Skeletal muscle satellite cell (primary cell): ENCODE measurements at regions not wholly inside any gene's neighbourhood (a gene's known extent, or its start where the extent isn't known, plus 50 kb on each side); places are given as distances from the start of the nearest gene placed in this dataset.

ENCODE experiments used
- H3K27me3 ChIP-seq: 2 replicates; pipeline ENCODE4 v1.7.0; 2013; ENCODE audit warnings: low read length; ENCODE audit not compliant: control insufficient read depth, insufficient read depth
- H3K36me3 ChIP-seq: 2 replicates; pipeline ENCODE4 v1.7.0; 2013; ENCODE audit warnings: mild to moderate bottlenecking, control low read depth, low read length; ENCODE audit not compliant: insufficient read depth
- H3K4me1 ChIP-seq: 2 replicates; pipeline ENCODE4 v1.7.0; 2013; ENCODE audit warnings: low read length; ENCODE audit not compliant: control insufficient read depth, insufficient read depth
- H3K4me2 ChIP-seq: 2 replicates; pipeline ENCODE4 v1.7.0; 2013; ENCODE audit warnings: mild to moderate bottlenecking, low read length
- H3K4me3 ChIP-seq: 2 replicates; pipeline ENCODE4 v1.7.0; 2013; ENCODE audit warnings: low read length
- H3K9ac ChIP-seq: 2 replicates; pipeline ENCODE4 v1.7.0; 2013; ENCODE audit warnings: mild to moderate bottlenecking, low read depth, low read length, moderate library complexity
- H3K9me3 ChIP-seq: replicated peaks from 2 replicates; pipeline ENCODE4 v1.7.0; 2013; ENCODE audit warnings: mild to moderate bottlenecking, control low read depth, low read length

GRCh38 chr12:91533366-91533765, 350.7 kb upstream of the DCN start:
- Histone ChIP-seq H3K9ac (no peak overlapping the region), H3K4me1 (peaks cover 12% of the 10 kb centered on the region), H3K4me3 (no peak overlapping the region), H3K4me2 (no peak overlapping the region), H3K36me3 (no peaks in the 10 kb centered on the region), H3K9me3 (no peaks in the 10 kb centered on the region), H3K27me3 (no peaks in the 10 kb centered on the region)

- Histone ChIP-seq H3K4me2 (no peak overlapping the region), H3K4me1 (peaks cover 12% of the 10 kb centered on the region), H3K9me3 (no peaks in the 10 kb centered on the region), H3K36me3 (no peaks in the 10 kb centered on the region), H3K9ac (no peak overlapping the region), H3K4me3 (no peak overlapping the region), H3K27me3 (no peaks in the 10 kb centered on the region)
Observed at GRCh38 chr12:91529829-91530228, 347.2 kb upstream of the DCN start.

GRCh38 chr12:91523831-91524230, 341.2 kb upstream of the DCN start:
- Histone ChIP-seq H3K27me3 (no peaks in the 10 kb centered on the region), H3K4me1 (no peaks in the 10 kb centered on the region), H3K36me3 (no peaks in the 10 kb centered on the region), H3K4me2 (no peak overlapping the region), H3K9me3 (no peaks in the 10 kb centered on the region), H3K4me3 (no peak overlapping the region), H3K9ac (no peak overlapping the region)

GRCh38 chr12:91516695-91517047, 334.1 kb upstream of the DCN start:
- H3K4me2 ChIP-seq = no peak overlapping the region
- peaks cover 3% of the 10 kb centered on the region for H3K27me3 ChIP-seq
- no peak overlapping the region for H3K9ac ChIP-seq
- no peak overlapping the region for H3K4me3 ChIP-seq
- H3K9me3 ChIP-seq = no peaks in the 10 kb centered on the region
- H3K4me1 ChIP-seq = no peaks in the 10 kb centered on the region
- no peaks in the 10 kb centered on the region for H3K36me3 ChIP-seq

DNA sequence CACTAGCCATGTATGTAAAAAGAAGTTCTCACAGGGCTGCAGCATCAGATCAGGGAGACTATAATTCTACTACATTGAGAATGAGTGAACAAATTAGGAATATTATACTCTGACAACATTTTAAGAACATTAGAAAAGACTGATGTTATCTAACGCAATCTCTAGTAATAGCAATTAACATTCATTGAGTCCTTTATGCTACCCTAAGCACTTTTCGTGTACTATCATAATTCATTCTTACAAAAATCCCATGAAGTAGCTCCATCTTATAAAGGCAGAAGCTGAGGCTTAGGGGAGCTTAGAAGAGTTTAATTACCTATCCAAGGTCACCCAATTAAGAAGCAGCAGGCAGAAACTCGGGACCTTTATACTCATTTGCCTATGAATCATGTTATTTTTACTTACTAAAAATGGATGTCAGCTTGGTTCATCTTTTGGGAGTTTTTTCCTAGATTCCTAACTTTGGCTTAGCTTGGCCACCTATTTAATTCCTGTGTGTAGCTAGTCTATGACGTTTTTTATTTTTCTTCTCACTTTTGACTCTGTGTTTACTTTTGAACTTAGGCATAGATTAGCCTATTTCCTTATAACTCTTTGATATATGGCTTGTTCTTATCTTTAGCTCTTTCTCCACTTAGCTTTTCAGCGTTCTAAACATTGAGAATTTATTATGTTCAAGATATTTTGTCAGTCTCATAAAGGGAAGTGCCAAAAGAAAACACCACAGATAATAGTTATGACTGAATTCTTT, 333.5 kb upstream of the DCN start:
- Histone ChIP-seq H3K9me3 (no peaks in the 10 kb centered on the region), H3K36me3 (no peaks in the 10 kb centered on the region), H3K4me1 (no peaks in the 10 kb centered on the region), H3K4me2 (no peak overlapping the region), H3K9ac (no peak overlapping the region), H3K27me3 (peaks cover 3% of the 10 kb centered on the region), H3K4me3 (no peak overlapping the region)

DNA sequence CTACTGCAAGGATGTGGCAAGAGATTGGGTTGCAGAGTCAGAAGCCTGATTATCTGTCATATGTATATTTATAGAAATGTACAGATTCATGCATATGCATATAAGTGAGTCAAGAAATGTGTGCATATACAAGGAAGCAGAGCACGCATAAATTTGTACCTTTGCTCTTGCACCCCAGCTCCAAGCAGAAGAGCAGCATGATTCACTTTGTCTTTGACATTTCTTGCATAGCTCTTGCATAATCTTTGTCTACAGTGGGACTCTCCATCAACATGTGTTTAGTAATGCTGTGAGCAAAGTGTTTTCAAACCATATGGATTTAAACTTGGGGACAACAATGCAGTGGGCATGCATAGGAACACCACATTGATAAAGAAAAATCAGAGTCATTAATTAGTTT, 330.7 kb upstream of the DCN start:
- H3K4me2 ChIP-seq = no peak overlapping the region
- H3K9me3 ChIP-seq = no peaks in the 10 kb centered on the region
- H3K36me3 ChIP-seq = no peaks in the 10 kb centered on the region
- peaks cover 3% of the 10 kb centered on the region for H3K27me3 ChIP-seq
- H3K4me3 ChIP-seq = no peak overlapping the region
- no peak overlapping the region for H3K9ac ChIP-seq
- H3K4me1 ChIP-seq = no peaks in the 10 kb centered on the region

GRCh38 chr12:91511795-91512420, 329.3 kb upstream of the DCN start:
- Histone ChIP-seq H3K4me2 (no peak overlapping the region), H3K36me3 (no peaks in the 10 kb centered on the region), H3K4me1 (no peaks in the 10 kb centered on the region), H3K27me3 (peaks cover 3% of the 10 kb centered on the region), H3K9me3 (no peaks in the 10 kb centered on the region), H3K4me3 (no peak overlapping the region), H3K9ac (no peak overlapping the region)

- Histone ChIP-seq H3K4me3 (no peak overlapping the region), H3K4me1 (no peaks in the 10 kb centered on the region), H3K9me3 (no peaks in the 10 kb centered on the region), H3K9ac (no peak overlapping the region), H3K4me2 (no peak overlapping the region), H3K36me3 (no peaks in the 10 kb centered on the region), H3K27me3 (no peaks in the 10 kb centered on the region)
Observed at GRCh38 chr12:91507754-91508153, 325.1 kb upstream of the DCN start.

GRCh38 chr12:91506452-91506851, 323.8 kb upstream of the DCN start:
- no peaks in the 10 kb centered on the region for H3K4me1 ChIP-seq
- H3K9me3 ChIP-seq = no peaks in the 10 kb centered on the region
- no peaks in the 10 kb centered on the region for H3K36me3 ChIP-seq
- H3K27me3 ChIP-seq = no peaks in the 10 kb centered on the region
- no peak overlapping the region for H3K4me2 ChIP-seq
- H3K4me3 ChIP-seq = no peak overlapping the region
- no peak overlapping the region for H3K9ac ChIP-seq

DNA sequence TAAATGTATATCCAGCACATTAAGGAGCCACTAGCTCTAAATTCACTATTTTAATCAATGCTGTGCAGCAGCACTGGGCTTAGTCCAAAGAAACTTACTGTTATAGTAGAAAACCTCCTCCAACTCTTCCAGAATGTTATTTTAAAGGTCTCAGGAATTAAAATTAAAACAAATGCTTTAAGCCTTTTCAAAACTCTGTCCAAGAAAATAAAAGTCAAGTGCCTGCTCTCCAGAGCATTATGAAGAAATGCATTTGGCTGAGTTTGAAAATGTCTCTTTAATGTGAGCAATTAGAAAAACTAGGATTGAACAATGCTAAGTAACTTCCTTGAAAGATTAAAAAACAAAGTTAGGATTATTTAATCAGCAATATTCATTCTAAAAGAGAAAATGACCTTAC, 322.4 kb upstream of the DCN start:
- H3K9me3 ChIP-seq = no peaks in the 10 kb centered on the region
- no peak overlapping the region for H3K4me2 ChIP-seq
- H3K27me3 ChIP-seq = no peaks in the 10 kb centered on the region
- no peaks in the 10 kb centered on the region for H3K4me1 ChIP-seq
- no peak overlapping the region for H3K9ac ChIP-seq
- no peak overlapping the region for H3K4me3 ChIP-seq
- H3K36me3 ChIP-seq = no peaks in the 10 kb centered on the region

- no peak overlapping the region for H3K9ac ChIP-seq
- no peak overlapping the region for H3K4me3 ChIP-seq
- no peaks in the 10 kb centered on the region for H3K4me1 ChIP-seq
- no peak overlapping the region for H3K4me2 ChIP-seq
- H3K9me3 ChIP-seq = no peaks in the 10 kb centered on the region
- H3K36me3 ChIP-seq = no peaks in the 10 kb centered on the region
- H3K27me3 ChIP-seq = no peaks in the 10 kb centered on the region
Observed at GRCh38 chr12:91502208-91502607, 319.6 kb upstream of the DCN start.

DNA sequence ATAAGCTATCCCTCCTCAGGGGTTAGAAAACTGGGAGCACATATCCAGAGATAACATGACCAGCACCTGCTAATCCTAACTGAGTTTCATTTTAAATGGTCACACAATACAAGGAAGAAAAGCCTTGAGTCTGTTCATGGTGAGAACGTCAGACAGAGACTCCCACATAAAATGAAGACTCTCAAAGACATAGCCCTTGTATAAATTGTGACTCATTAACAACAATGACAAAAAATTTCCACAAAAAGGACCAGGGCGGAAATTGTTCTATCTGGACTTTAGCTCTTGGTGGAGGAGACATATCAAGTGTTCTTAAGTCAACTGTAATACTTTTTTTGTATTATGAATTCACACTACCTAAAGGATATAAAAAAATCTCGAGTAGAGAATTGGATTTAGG, 313.7 kb upstream of the DCN start:
- Histone ChIP-seq H3K27me3 (no peaks in the 10 kb centered on the region), H3K4me1 (no peaks in the 10 kb centered on the region), H3K4me3 (no peak overlapping the region), H3K9ac (no peak overlapping the region), H3K9me3 (no peaks in the 10 kb centered on the region), H3K4me2 (no peak overlapping the region), H3K36me3 (no peaks in the 10 kb centered on the region)
